ENCODE measurements at regions not wholly inside any gene's neighbourhood (a gene's known extent, or its start where the extent isn't known, plus 50 kb on each side); places are given as distances from the start of the nearest gene placed in this dataset.

DNA sequence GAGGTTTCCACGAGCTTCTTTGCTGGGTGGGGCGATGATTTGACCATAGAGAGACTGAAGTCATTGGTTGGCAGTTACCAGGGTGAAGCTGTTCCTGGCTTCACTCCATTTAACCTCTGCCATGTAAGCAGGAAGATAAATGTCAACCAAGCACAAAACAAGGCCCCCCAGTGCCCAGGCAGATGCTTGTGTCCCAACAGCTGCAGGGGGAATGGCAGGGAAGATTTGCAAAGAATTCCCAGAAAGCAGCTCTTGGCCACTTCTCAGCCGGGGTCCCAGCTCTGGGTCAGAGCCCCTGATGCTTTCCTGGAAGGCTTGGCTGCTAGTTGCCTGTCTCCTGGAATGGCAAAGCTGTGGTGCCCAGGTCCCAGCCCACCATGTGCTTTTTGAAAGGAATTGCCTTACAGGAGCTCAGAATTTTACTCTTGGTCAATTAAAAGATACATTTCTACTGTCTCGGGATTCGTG lies 383.4 kb downstream of the ENC1 start:
- DNase-seq (ENCODE audit: low read depth in 1 of 2, low spot score in 2 of 2) (no peak), FAIRE-seq (no peak)
- H3K14ac ChIP-seq (ENCODE audit: insufficient read length): no peak overlapping the region
- H3K4me1 ChIP-seq (replicated peaks in 1 of 4; ENCODE audit: control insufficient read depth in 3 of 4, insufficient read depth in 4 of 4, low read length in 3 of 4): peaks cover 3 to 12% (median 7%) of the 10 kb centered on the region in 4 experiments
- H2AFZ ChIP-seq (ENCODE audit: low read length): peak overlapping the region; percentile 11; the same call in 1 of the 2 replicates
- H2BK120ac ChIP-seq (replicated peaks; ENCODE audit: low read depth, low read length): no peak overlapping the region
- no peak overlapping the region for H3K23ac ChIP-seq (ENCODE audit: insufficient read length)
- no peak overlapping the region for H2AK5ac ChIP-seq (ENCODE audit: low read depth, low read length)
- no peaks in the 10 kb centered on the region for H3K36me3 ChIP-seq (ENCODE audit: control insufficient read depth in 2 of 4, insufficient read depth in 4 of 4, low read length in 3 of 4)
- no peak overlapping the region for H4K8ac ChIP-seq (ENCODE audit: extremely low read depth, insufficient read depth, low read length)
- ChIA-PET POLR2A (ENCODE audit: partially characterized antibody) (no interaction called here), CTCF (ENCODE audit: partially characterized antibody) (interaction anchor here (0.5 to 1.9 kb wide), 5 partner anchors 13 to 135 kb away, joined by 3 to 8 read pairs (median 3); no protein-coding TSS in a partner anchor)
- H4K20me1 ChIP-seq (replicated peaks in 1 of 2; ENCODE audit: control insufficient read depth in 1 of 2, insufficient read depth in 2 of 2, low read length in 2 of 2): no peaks in the 10 kb centered on the region
- WGBS, 2 experiments (ENCODE audit: extremely low coverage in 1 of 2, insufficient coverage in 1 of 2, insufficient read length in 1 of 2, insufficient replicate concordance in 2 of 2, low coverage in 1 of 2, low lambda C conversion rate in 2 of 2, missing lambda C conversion rate in 1 of 2): 78% methylated on average over 5 of the region's 5 CpGs; no CpG with 5 or more reads in 1 of the 2 experiments
- H3K27ac ChIP-seq (ENCODE audit: low read depth, low read length): no peak overlapping the region
- H2BK12ac ChIP-seq (ENCODE audit: low read depth, low read length): no peak overlapping the region
- H2BK20ac ChIP-seq (ENCODE audit: low read length): peak overlapping the region; percentile 40; the same call in 1 of the 2 replicates
- no peak overlapping the region for H3K56ac ChIP-seq (replicated peaks; ENCODE audit: insufficient read length, low read depth, low read length)
- H3K4me2 ChIP-seq (ENCODE audit: insufficient read depth in 1 of 2, low read depth in 2 of 2, low read length in 2 of 2): no peak overlapping the region
- H2BK15ac ChIP-seq (ENCODE audit: low read length): no peak overlapping the region
- no peaks in the 10 kb centered on the region for H3K23me2 ChIP-seq (ENCODE audit: low read depth, low read length)
- H3K4me3 ChIP-seq (ENCODE audit: extremely low read depth in 1 of 4, insufficient read depth in 2 of 4, low read depth in 3 of 4, low read length in 4 of 4): no peak overlapping the region
- no peak overlapping the region for H3K4ac ChIP-seq (replicated peaks; ENCODE audit: insufficient read length, low read depth, low read length)
- no peaks in the 10 kb centered on the region for H3K9me3 ChIP-seq (ENCODE audit: insufficient read depth in 2 of 2, low read depth in 1 of 2, low read length in 1 of 2)
- TF ChIP-seq BCL11A (IDR thresholded peaks at IDR 0.05; ENCODE audit: low read depth in 2 of 2, low read length in 2 of 2) (no peak), KDM1A (IDR thresholded peaks at IDR 0.05; ENCODE audit: borderline replicate concordance, low read length) (no peak), POLR2A (IDR thresholded peaks at IDR 0.05; ENCODE audit: control extremely low read depth in 1 of 2, low read depth in 2 of 2, low read length in 2 of 2) (no peak)
- TF ChIP-seq, protein P1, sequence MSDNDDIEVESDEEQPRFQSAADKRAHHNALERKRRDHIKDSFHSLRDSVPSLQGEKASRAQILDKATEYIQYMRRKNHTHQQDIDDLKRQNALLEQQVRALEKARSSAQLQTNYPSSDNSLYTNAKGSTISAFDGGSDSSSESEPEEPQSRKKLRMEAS (IDR thresholded peaks at IDR 0.05): peak; percentile 21; the same call in 1 of the 2 replicates
- H3K79me1 ChIP-seq (ENCODE audit: low read depth, low read length): no peaks in the 10 kb centered on the region
- H3K79me2 ChIP-seq (ENCODE audit: control insufficient read depth in 1 of 2, insufficient read depth in 2 of 2, low read length in 2 of 2): no peaks in the 10 kb centered on the region
- H3K27me3 ChIP-seq (replicated peaks in 1 of 4; ENCODE audit: control insufficient read depth in 3 of 4, extremely low read depth in 1 of 4, insufficient read depth in 3 of 4, low read length in 3 of 4): no peaks in the 10 kb centered on the region
- no peak overlapping the region for H4K91ac ChIP-seq (replicated peaks; ENCODE audit: insufficient read length, low read length)
- no peak overlapping the region for H2BK5ac ChIP-seq (ENCODE audit: low read depth, low read length)
- H4K5ac ChIP-seq (ENCODE audit: insufficient read length, low read depth, low read length): no peak overlapping the region
- H3K9ac ChIP-seq (replicated peaks in 1 of 4; ENCODE audit: extremely low read depth in 1 of 4, low read depth in 3 of 4, low read length in 3 of 4): no peak overlapping the region
- no peak overlapping the region; the same call in 1 of the 2 replicates for H3K18ac ChIP-seq (ENCODE audit: extremely low read depth, low read length)
